ENCODE measurements at regions not wholly inside any gene's neighbourhood (a gene's known extent, or its start where the extent isn't known, plus 50 kb on each side); places are given as distances from the start of the nearest gene placed in this dataset.
"Not testable (repeated sequence)": the region's sequence is repeated elsewhere in the genome, so short reads cannot be mapped to it uniquely, and the experiment has no call there.

- no peaks in the 10 kb centered on the region for H3K27me3 ChIP-seq (ENCODE audit: insufficient read depth, low read length, poor library complexity, severe bottlenecking)
- CTCF ChIA-PET, result interaction anchor here (0.9 to 2.8 kb wide), 2 partner anchors 7 to 904 kb away, joined by 3 to 13 read pairs; no protein-coding TSS in a partner anchor
- POLR2A ChIA-PET, result no interaction called here
- no peak overlapping the region for H3K27ac ChIP-seq (ENCODE audit: low read depth, low read length)
- no peak overlapping the region for H3K4me3 ChIP-seq (ENCODE audit: low read length)
- no peaks in the 10 kb centered on the region for H3K4me1 ChIP-seq (ENCODE audit: insufficient read depth, low read length)
- DNase-seq, result no peak
- H3K4me3 Mint-ChIP-seq, result no peak overlapping the region
- no peaks in the 10 kb centered on the region for H3K4me1 Mint-ChIP-seq
- H3K27me3 Mint-ChIP-seq, result no peaks in the 10 kb centered on the region
- H3K9me3 Mint-ChIP-seq, result no peaks in the 10 kb centered on the region
- no peak overlapping the region for H3K27ac Mint-ChIP-seq
- no peaks in the 10 kb centered on the region for H3K9me3 ChIP-seq (ENCODE audit: low read length)
- no peaks in the 10 kb centered on the region for H3K36me3 ChIP-seq (ENCODE audit: insufficient read depth, low read length)
- no peaks in the 10 kb centered on the region for H3K36me3 Mint-ChIP-seq
Observed at GRCh38 chr2:44051593-44052347, 56.0 kb upstream of the LRPPRC start.

DNA sequence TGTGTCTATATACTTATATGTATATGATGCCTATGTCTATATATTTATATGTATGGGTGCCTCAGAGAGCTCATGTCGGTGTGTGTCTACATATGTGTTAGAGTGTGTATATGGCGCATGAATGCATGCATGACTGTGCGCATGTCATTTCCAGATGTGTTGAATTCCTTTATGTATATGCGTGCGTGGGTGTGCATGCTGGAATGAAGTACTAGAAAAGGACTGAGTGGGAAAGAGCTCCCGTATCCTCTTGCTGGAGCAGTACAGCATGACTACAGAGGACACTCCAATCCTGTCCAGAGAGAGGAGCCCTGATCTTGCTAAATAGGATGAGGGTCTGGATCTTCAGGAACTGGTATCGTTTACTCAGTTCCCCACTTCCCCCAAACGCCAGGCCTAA is 56.8 kb upstream of the LRPPRC start:
- H3K4me1 ChIP-seq (ENCODE audit: insufficient read depth, low read length), result no peaks in the 10 kb centered on the region
- Mint-ChIP-seq H3K27me3 (no peaks in the 10 kb centered on the region), H3K9me3 (no peaks in the 10 kb centered on the region), H3K4me3 (no peak overlapping the region), H3K27ac (no peak overlapping the region), H3K4me1 (no peaks in the 10 kb centered on the region), H3K36me3 (no peaks in the 10 kb centered on the region)
- no peaks in the 10 kb centered on the region for H3K9me3 ChIP-seq (ENCODE audit: low read length)
- H3K36me3 ChIP-seq (ENCODE audit: insufficient read depth, low read length), result no peaks in the 10 kb centered on the region
- no peaks in the 10 kb centered on the region for H3K27me3 ChIP-seq (ENCODE audit: insufficient read depth, low read length, poor library complexity, severe bottlenecking)
- POLR2A ChIA-PET, result no interaction called here
- H3K4me3 ChIP-seq (ENCODE audit: low read length), result no peak overlapping the region
- no peak overlapping the region for H3K27ac ChIP-seq (ENCODE audit: low read depth, low read length)
- CTCF ChIA-PET, result interaction anchor here (0.9 to 2.8 kb wide), 4 partner anchors 8 to 903 kb away, joined by 3 to 13 read pairs (median 4); partner anchors contain the start of genes CAMKMT and PREPL
- no peak for DNase-seq

- Histone ChIP-seq H3K36me3 (ENCODE audit: insufficient read depth, low read length) (no peaks in the 10 kb centered on the region), H3K27me3 (ENCODE audit: insufficient read depth, low read length, poor library complexity, severe bottlenecking) (no peaks in the 10 kb centered on the region), H3K9me3 (ENCODE audit: low read length) (no peaks in the 10 kb centered on the region), H3K4me3 (ENCODE audit: low read length) (no peak overlapping the region), H3K27ac (ENCODE audit: low read depth, low read length) (no peak overlapping the region), H3K4me1 (ENCODE audit: insufficient read depth, low read length) (no peaks in the 10 kb centered on the region)
- ChIA-PET POLR2A (no interaction called here), CTCF (interaction anchor here (1.1 to 2.8 kb wide), 4 partner anchors 9 to 903 kb away, joined by 3 to 13 read pairs (median 4); partner anchors contain the start of genes CAMKMT and PREPL)
- no peak overlapping the region for H3K27ac Mint-ChIP-seq
- H3K27me3 Mint-ChIP-seq, result no peaks in the 10 kb centered on the region
- DNase-seq, result no peak
- H3K36me3 Mint-ChIP-seq, result no peaks in the 10 kb centered on the region
- no peaks in the 10 kb centered on the region for H3K4me1 Mint-ChIP-seq
- no peak overlapping the region for H3K4me3 Mint-ChIP-seq
- no peaks in the 10 kb centered on the region for H3K9me3 Mint-ChIP-seq
Observed at GRCh38 chr2:44053052-44053451, 57.3 kb upstream of the LRPPRC start.

DNA sequence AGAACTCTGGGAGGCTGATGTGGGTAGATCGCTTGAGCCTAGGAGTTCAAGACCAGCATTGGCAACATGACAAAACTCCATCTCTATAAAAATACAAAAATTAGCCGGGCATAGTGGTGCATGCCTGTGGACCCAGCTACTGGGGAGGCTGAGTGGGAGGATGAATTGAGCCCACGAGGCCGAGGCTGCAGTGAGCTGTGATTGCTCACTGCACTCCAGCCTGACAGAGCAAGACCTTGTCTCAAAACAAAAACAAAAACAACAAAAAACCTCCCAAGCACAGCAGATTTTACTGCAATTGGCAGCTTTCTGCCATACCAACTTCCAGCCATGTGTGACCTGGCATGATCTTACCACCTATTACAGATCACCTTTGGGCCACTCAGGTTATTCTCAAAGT is 57.7 kb upstream of the LRPPRC start:
- Histone ChIP-seq H3K9me3 (ENCODE audit: low read length) (no peaks in the 10 kb centered on the region), H3K4me1 (ENCODE audit: insufficient read depth, low read length) (no peaks in the 10 kb centered on the region), H3K4me3 (ENCODE audit: low read length) (no peak overlapping the region), H3K27ac (ENCODE audit: low read depth, low read length) (no peak overlapping the region), H3K36me3 (ENCODE audit: insufficient read depth, low read length) (no peaks in the 10 kb centered on the region), H3K27me3 (ENCODE audit: insufficient read depth, low read length, poor library complexity, severe bottlenecking) (no peaks in the 10 kb centered on the region)
- no peak overlapping the region for H3K27ac Mint-ChIP-seq
- H3K9me3 Mint-ChIP-seq, result no peaks in the 10 kb centered on the region
- peak overlapping the region in 1 of 7 donors; percentile 8 for H3K4me3 Mint-ChIP-seq
- no peaks in the 10 kb centered on the region for H3K27me3 Mint-ChIP-seq
- no peak for DNase-seq
- H3K4me1 Mint-ChIP-seq, result no peaks in the 10 kb centered on the region
- no peaks in the 10 kb centered on the region for H3K36me3 Mint-ChIP-seq
- ChIA-PET POLR2A (no interaction called here), CTCF (interaction anchor here (1.1 to 2.8 kb wide), 4 partner anchors 9 to 902 kb away, joined by 3 to 13 read pairs (median 4); partner anchors contain the start of genes CAMKMT and PREPL)

- Histone ChIP-seq H3K27me3 (ENCODE audit: insufficient read depth, low read length, poor library complexity, severe bottlenecking) (no peaks in the 10 kb centered on the region), H3K27ac (ENCODE audit: low read depth, low read length) (no peak overlapping the region), H3K4me3 (ENCODE audit: low read length) (no peak overlapping the region), H3K4me1 (ENCODE audit: insufficient read depth, low read length) (no peaks in the 10 kb centered on the region), H3K36me3 (ENCODE audit: insufficient read depth, low read length) (no peaks in the 10 kb centered on the region), H3K9me3 (ENCODE audit: low read length) (no peaks in the 10 kb centered on the region)
- H3K4me1 Mint-ChIP-seq, result no peaks in the 10 kb centered on the region
- H3K27me3 Mint-ChIP-seq, result no peaks in the 10 kb centered on the region
- CTCF ChIA-PET, result interaction anchor here (1.4 kb wide), 1 partner anchor 11 kb away, joined by 4 read pairs; no protein-coding TSS in a partner anchor
- DNase-seq, result no peak
- POLR2A ChIA-PET, result no interaction called here
- H3K36me3 Mint-ChIP-seq, result no peaks in the 10 kb centered on the region
- no peaks in the 10 kb centered on the region for H3K9me3 Mint-ChIP-seq
- H3K27ac Mint-ChIP-seq, result no peak overlapping the region
- H3K4me3 Mint-ChIP-seq, result no peak overlapping the region
Observed at GRCh38 chr2:44055229-44055628, 59.4 kb upstream of the LRPPRC start.

DNA sequence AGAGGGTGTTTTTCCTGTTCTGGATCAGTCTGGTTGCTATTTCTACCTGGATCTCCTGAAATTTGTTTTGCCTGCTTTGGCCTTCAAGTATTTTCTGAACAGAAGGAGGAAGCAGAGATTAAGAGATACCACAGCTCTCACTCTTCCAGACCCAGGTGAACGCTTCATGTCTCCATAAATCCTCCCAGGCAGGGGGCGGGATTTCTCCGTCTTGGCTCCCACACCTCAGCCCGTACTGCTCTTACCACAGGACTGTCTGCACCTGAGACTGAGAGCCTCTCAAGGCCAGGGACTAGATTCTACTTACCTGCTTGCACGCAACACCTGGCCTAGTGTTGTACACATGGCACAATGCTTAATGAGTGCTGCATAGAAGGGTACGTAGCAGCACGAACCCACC is 59.9 kb upstream of the LRPPRC start:
- no peak for DNase-seq
- no peaks in the 10 kb centered on the region for H3K9me3 ChIP-seq (ENCODE audit: low read length)
- Mint-ChIP-seq H3K27ac (no peak overlapping the region), H3K9me3 (no peaks in the 10 kb centered on the region), H3K4me3 (no peak overlapping the region), H3K4me1 (no peaks in the 10 kb centered on the region), H3K36me3 (no peaks in the 10 kb centered on the region), H3K27me3 (no peaks in the 10 kb centered on the region)
- H3K27me3 ChIP-seq (ENCODE audit: insufficient read depth, low read length, poor library complexity, severe bottlenecking), result no peaks in the 10 kb centered on the region
- H3K4me3 ChIP-seq (ENCODE audit: low read length), result no peak overlapping the region
- no peak overlapping the region for H3K27ac ChIP-seq (ENCODE audit: low read depth, low read length)
- H3K36me3 ChIP-seq (ENCODE audit: insufficient read depth, low read length), result no peaks in the 10 kb centered on the region
- no peaks in the 10 kb centered on the region for H3K4me1 ChIP-seq (ENCODE audit: insufficient read depth, low read length)
- CTCF ChIA-PET, result interaction anchor here (1.4 kb wide), 1 partner anchor 11 kb away, joined by 4 read pairs; no protein-coding TSS in a partner anchor
- POLR2A ChIA-PET, result no interaction called here

DNA sequence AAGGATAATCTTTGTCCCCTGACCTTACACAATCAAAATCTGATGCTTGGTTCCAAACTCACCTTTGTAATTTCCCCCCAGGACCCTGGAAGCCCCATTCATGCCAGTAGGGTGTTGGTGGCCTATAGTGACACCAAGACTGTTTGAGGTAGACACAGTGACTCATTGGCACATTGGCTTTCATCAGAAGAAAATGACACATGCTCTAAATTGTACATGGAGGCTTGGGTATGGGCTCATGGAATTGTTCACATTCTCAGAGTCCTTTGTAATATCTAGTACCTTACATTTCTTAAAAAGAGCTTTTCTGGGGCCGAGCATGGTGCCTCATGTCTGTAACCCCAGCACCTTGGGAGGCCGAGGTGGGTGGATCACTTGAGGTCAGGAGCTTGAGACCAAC is 61.2 kb upstream of the LRPPRC start:
- DNase-seq, result no peak
- Mint-ChIP-seq H3K27ac (no peak overlapping the region), H3K4me3 (no peak overlapping the region), H3K36me3 (no peaks in the 10 kb centered on the region), H3K27me3 (no peaks in the 10 kb centered on the region), H3K4me1 (no peaks in the 10 kb centered on the region), H3K9me3 (no peaks in the 10 kb centered on the region)
- no peaks in the 10 kb centered on the region for H3K9me3 ChIP-seq (ENCODE audit: low read length)
- CTCF ChIA-PET, result no interaction called here
- no peaks in the 10 kb centered on the region for H3K27me3 ChIP-seq (ENCODE audit: insufficient read depth, low read length, poor library complexity, severe bottlenecking)
- H3K27ac ChIP-seq (ENCODE audit: low read depth, low read length), result no peak overlapping the region
- no peaks in the 10 kb centered on the region for H3K4me1 ChIP-seq (ENCODE audit: insufficient read depth, low read length)
- POLR2A ChIA-PET, result no interaction called here
- no peaks in the 10 kb centered on the region for H3K36me3 ChIP-seq (ENCODE audit: insufficient read depth, low read length)
- no peak overlapping the region for H3K4me3 ChIP-seq (ENCODE audit: low read length)

DNA sequence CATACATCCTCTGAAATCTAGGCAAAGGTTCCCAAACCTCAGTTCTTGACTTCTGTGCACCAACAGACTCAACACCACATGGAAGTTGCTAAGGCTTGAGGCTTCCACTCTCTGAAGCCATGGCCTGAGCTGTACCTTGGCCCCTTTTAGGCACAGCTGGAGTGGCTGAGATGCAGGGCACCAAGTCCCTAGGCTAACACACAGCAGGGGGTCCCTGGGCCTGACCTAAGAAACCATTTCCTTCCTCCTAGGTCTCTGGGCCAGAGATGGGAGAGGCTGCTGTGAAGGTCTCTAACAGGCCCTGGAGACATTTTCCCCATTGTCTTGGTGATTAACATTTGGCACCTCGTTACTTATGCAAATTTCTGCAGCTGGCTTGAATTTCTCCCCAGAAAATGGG is 64.5 kb upstream of the LRPPRC start:
- H3K27ac ChIP-seq (ENCODE audit: low read depth, low read length); H3K36me3 Mint-ChIP-seq; H3K4me1 Mint-ChIP-seq; H3K9me3 Mint-ChIP-seq; H3K4me1 ChIP-seq (ENCODE audit: insufficient read depth, low read length); CTCF ChIA-PET; H3K9me3 ChIP-seq (ENCODE audit: low read length); DNase-seq; POLR2A ChIA-PET; H3K27me3 ChIP-seq (ENCODE audit: insufficient read depth, low read length, poor library complexity, severe bottlenecking); H3K36me3 ChIP-seq (ENCODE audit: insufficient read depth, low read length); H3K27ac Mint-ChIP-seq; H3K4me3 ChIP-seq (ENCODE audit: low read length); H3K4me3 Mint-ChIP-seq; H3K27me3 Mint-ChIP-seq: not testable (repeated sequence)
